BE2C (cell line): ENCODE measurements at regions not wholly inside any gene's neighbourhood (a gene's known extent, or its start where the extent isn't known, plus 50 kb on each side); places are given as distances from the start of the nearest gene placed in this dataset.
"Not testable (repeated sequence)": the region's sequence is repeated elsewhere in the genome, so short reads cannot be mapped to it uniquely, and the experiment has no call there.

Experiments used
- DNase-seq: peaks from one replicate; pipeline ENCODE4 v3.0.0-alpha.2; 2020
- H3K27me3 ChIP-seq: fragments of 250-450 bp; sonication (Bioruptor Pico); 2 replicates; pipeline ENCODE4 v1.5.1; 2020; ENCODE audit warnings: mild to moderate bottlenecking
- H3K36me3 ChIP-seq: fragments of 250-450 bp; sonication (Bioruptor Pico); 2 replicates; pipeline ENCODE4 v1.5.1; 2020; ENCODE audit warnings: mild to moderate bottlenecking
- H3K4me1 ChIP-seq: fragments of 250-450 bp; sonication (Bioruptor Pico); 2 replicates; pipeline ENCODE4 v1.5.1; 2020
- H3K4me3 ChIP-seq: 2 replicates; pipeline ENCODE4 v1.5.1; 2011; ENCODE audit warnings: low read depth, low read length
- H3K9me3 ChIP-seq: fragments of 250-450 bp; sonication (Bioruptor Pico); 2 replicates; pipeline ENCODE4 v1.5.1; 2020
- TF ChIP-seq, protein P1 (sequence below): IDR thresholded peaks from 2 replicates; pipeline ENCODE4 v1.5.1; 2012; ENCODE audit warnings: mild to moderate bottlenecking, low read depth, low read length

DNA sequence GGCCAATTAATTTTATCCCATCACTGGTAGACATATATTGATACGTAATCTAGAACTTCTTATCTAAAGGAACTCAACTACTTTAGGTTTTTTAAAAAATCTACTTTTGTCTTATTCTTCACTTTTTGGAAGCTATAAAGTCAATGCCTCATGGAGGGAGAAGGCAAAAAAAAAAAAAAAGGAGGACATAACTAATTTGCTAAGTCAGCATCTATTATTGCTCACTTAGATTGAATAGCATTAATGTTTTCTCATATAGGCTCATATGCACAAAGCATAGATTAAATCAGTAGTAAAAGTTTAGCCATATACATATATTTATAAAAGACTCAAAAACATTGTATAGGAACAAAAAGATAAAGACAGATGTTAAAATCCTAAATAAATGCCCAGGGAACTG, 179.3 kb upstream of the DGKB start:
- Histone ChIP-seq H3K4me3 (no peak overlapping the region), H3K4me1 (no peaks in the 10 kb centered on the region), H3K36me3 (no peaks in the 10 kb centered on the region), H3K27me3 (no peaks in the 10 kb centered on the region), H3K9me3 (no peaks in the 10 kb centered on the region)
- TF ChIP-seq, protein P1, sequence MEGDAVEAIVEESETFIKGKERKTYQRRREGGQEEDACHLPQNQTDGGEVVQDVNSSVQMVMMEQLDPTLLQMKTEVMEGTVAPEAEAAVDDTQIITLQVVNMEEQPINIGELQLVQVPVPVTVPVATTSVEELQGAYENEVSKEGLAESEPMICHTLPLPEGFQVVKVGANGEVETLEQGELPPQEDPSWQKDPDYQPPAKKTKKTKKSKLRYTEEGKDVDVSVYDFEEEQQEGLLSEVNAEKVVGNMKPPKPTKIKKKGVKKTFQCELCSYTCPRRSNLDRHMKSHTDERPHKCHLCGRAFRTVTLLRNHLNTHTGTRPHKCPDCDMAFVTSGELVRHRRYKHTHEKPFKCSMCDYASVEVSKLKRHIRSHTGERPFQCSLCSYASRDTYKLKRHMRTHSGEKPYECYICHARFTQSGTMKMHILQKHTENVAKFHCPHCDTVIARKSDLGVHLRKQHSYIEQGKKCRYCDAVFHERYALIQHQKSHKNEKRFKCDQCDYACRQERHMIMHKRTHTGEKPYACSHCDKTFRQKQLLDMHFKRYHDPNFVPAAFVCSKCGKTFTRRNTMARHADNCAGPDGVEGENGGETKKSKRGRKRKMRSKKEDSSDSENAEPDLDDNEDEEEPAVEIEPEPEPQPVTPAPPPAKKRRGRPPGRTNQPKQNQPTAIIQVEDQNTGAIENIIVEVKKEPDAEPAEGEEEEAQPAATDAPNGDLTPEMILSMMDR, result no peak
- DNase-seq, result no peak

DNA sequence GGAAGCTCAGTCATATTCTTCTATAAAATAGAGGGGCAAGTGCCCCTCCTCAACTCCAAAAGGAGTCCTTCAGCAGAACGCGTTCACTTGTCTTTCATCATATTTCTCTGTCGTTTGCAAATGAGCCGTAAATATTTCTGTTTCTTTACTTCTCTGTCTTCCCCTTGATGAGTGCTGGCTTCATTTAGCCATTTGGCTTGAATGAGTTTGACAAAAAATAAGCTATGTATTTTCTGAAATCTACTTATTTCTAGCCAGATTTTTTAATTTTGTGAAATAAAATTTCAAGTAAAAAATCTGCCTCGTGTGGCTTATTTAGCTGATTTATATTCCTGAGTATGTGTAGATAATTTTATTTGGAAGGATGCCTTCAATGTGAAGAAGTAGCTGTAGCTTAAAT, 170.8 kb upstream of the DGKB start:
- Histone ChIP-seq H3K27me3 (no peaks in the 10 kb centered on the region), H3K9me3 (no peaks in the 10 kb centered on the region), H3K4me3 (no peak overlapping the region), H3K4me1 (no peaks in the 10 kb centered on the region), H3K36me3 (no peaks in the 10 kb centered on the region)
- TF ChIP-seq, protein P1, result no peak
- no peak for DNase-seq

DNA sequence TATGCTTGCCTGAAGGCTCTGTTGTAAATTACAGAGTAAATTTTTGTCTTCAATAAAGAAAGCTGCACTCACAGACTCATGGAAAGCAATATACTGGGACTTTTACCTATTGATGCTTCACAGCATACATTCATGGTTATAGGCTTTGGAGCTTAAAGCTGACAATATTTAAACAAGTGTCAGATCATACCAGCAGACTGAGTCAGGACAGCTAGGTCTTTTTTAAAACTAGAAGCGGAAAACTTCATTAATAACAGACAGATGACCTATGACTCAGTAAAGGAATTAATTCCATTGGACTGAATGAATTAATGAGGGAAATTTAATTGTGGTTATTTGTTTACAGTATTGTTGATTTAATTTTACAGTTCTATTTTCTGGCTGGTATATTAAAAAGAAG, 165.8 kb upstream of the DGKB start:
- Histone ChIP-seq H3K4me1 (no peaks in the 10 kb centered on the region), H3K9me3 (no peaks in the 10 kb centered on the region), H3K4me3 (no peak overlapping the region), H3K27me3 (no peaks in the 10 kb centered on the region), H3K36me3 (no peaks in the 10 kb centered on the region)
- TF ChIP-seq, protein P1, result no peak
- DNase-seq, result no peak

DNA sequence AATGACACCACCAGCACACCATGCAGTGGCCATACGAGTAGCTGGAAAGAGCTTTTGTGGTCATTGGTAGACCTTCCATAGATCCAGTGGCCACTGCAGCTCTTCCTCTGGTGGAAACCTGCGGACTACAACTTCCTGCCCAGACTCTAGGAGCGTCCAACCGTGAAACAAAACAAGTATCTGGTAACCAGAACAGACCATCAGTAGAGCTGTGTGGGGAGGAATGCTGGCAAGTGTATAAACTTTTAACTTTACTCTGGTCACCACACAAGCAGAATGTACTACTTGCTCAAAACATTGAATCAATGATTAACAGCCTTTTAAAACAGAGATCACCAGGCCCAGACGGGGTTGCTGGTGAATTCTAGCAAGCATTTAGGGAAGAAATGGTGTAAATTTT, 154.7 kb upstream of the DGKB start:
- no peaks in the 10 kb centered on the region for H3K36me3 ChIP-seq
- H3K4me3 ChIP-seq, result no peak overlapping the region
- no peaks in the 10 kb centered on the region for H3K27me3 ChIP-seq
- DNase-seq, result peak; percentile 34
- H3K9me3 ChIP-seq, result no peaks in the 10 kb centered on the region
- TF ChIP-seq, protein P1, result no peak
- no peaks in the 10 kb centered on the region; the same call in none of the 2 replicates for H3K4me1 ChIP-seq

DNA sequence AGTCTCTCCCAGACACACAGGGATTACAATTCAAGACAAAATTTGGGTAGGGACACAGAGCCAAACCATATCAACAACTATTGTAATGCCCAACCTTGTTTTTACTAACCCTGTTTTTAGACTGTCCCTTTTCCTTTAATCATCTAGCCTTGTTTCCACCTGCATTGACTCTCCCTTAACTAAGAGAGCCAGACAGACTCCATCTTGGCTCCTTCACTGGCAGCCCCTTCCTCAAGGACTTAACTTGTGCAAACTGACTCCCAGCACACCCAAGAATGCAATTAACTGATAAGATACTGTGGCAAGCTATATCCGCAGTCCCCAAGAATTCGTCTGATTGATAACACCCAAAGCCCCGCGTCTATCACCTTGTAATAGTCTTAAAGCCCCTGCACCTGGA, 151.8 kb upstream of the DGKB start:
- not testable (repeated sequence) for H3K27me3 ChIP-seq, H3K36me3 ChIP-seq, H3K4me3 ChIP-seq, H3K9me3 ChIP-seq, H3K4me1 ChIP-seq, DNase-seq

DNA sequence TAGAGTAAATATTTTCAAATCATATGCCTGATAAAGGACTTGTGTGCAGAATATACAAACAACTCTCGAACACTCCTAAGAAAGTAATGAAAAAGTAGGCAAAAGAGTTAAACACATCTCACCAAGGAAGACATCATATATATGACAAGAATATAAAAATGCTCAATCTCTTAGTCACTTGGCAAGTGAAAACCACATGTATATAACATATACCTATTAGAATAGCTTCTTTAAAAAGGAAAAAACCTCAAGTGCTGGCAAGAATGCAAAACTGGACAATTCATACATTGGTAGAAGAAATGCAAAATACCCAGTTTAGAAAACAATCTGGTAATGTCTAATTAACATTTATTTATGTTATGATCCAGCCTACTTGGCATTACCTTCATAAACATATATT, 146.6 kb upstream of the DGKB start:
- H3K27me3 ChIP-seq, result no peaks in the 10 kb centered on the region
- no peaks in the 10 kb centered on the region for H3K9me3 ChIP-seq
- no peak overlapping the region for H3K4me3 ChIP-seq
- no peak for DNase-seq
- H3K36me3 ChIP-seq, result no peaks in the 10 kb centered on the region
- TF ChIP-seq, protein P1, result no peak
- no peaks in the 10 kb centered on the region for H3K4me1 ChIP-seq

DNA sequence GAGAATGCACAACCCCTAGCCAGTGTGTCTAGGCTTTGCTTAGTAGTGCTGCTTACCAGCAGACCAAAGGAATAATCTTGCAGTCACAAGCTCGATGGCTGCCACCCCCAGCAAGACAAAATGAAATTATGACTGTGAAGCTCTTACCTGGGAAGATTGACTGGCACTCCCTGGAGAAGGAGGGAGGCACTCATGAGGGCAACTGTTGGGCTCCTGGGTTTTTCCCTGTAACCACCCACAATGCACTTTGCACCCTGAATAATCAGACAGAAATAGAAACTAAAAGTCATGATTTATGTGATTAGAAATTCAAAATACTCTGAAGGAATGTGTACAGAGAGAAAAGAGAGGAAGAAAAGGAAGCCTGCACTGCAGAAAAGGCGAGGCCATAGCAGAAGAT, 144.3 kb upstream of the DGKB start:
- no peak for DNase-seq
- no peaks in the 10 kb centered on the region for H3K9me3 ChIP-seq
- TF ChIP-seq, protein P1, result no peak
- no peaks in the 10 kb centered on the region for H3K27me3 ChIP-seq
- no peak overlapping the region for H3K4me3 ChIP-seq
- no peaks in the 10 kb centered on the region for H3K36me3 ChIP-seq
- H3K4me1 ChIP-seq, result no peaks in the 10 kb centered on the region
